A673 (cell line): ENCODE measurements at regions not wholly inside any gene's neighbourhood (a gene's known extent, or its start where the extent isn't known, plus 50 kb on each side); places are given as distances from the start of the nearest gene placed in this dataset.

ENCODE experiments used
- BruUV-seq: library from RNA; stranded (reverse); fragments of 400-500 nt; replicated peaks from 2 replicates; lab custom pipeline; 2021; lab: Mats Ljungman, UMichigan
- CTCF ChIA-PET: fragments of 300-600 bp; sonication (Branson Sonifier 250); formaldehyde crosslinking; loops from one replicate; lab custom pipeline; 2022; ENCODE audit warnings: antibody characterized with exemption; lab: Charles Lee
- POLR2A ChIA-PET: fragments of 300-600 bp; sonication (Branson Sonifier 250); formaldehyde crosslinking; loops from one replicate; lab custom pipeline; 2022; ENCODE audit warnings: antibody characterized with exemption; ENCODE audit not compliant: low non-redundant PET; lab: Charles Lee
- DNase-seq: peaks from one replicate; pipeline ENCODE4 v3.0.0-alpha.2; 2015; ENCODE audit warnings: low spot score
- H3K27ac ChIP-seq: fragments of 200-600 bp; sonication (generic); 2 replicates; pipeline ENCODE4 v1.5.1; 2016; ENCODE audit warnings: mixed run types, low read depth, mild to moderate bottlenecking, mixed read lengths, antibody characterized with exemption, low read length; ENCODE audit not compliant: poor library complexity, severe bottlenecking
- H3K27me3 ChIP-seq: fragments of 200-600 bp; sonication (generic); replicated peaks from 2 replicates; pipeline ENCODE4 v1.6.1; 2017; ENCODE audit warnings: mixed run types, low read depth, mild to moderate bottlenecking, mixed read lengths, antibody characterized with exemption, low read length; ENCODE audit not compliant: insufficient read depth, poor library complexity
- H3K36me3 ChIP-seq: fragments of 200-600 bp; sonication (generic); 2 replicates; pipeline ENCODE4 v1.6.1; 2016; ENCODE audit warnings: mixed run types, mild to moderate bottlenecking, mixed read lengths, antibody characterized with exemption, low read length; ENCODE audit not compliant: insufficient read depth, poor library complexity, severe bottlenecking
- H3K4me1 ChIP-seq: fragments of 200-600 bp; sonication (generic); 2 replicates; pipeline ENCODE4 v1.6.1; 2017; ENCODE audit warnings: mixed run types, mild to moderate bottlenecking, mixed read lengths, antibody characterized with exemption, low read length; ENCODE audit not compliant: insufficient read depth, poor library complexity, severe bottlenecking
- H3K4me3 ChIP-seq: fragments of 200-600 bp; sonication (generic); 2 replicates; pipeline ENCODE4 v1.5.1; 2016; ENCODE audit warnings: low read depth, mixed run types, mild to moderate bottlenecking, mixed read lengths, low read length; ENCODE audit not compliant: poor library complexity, severe bottlenecking
- H3K9me3 ChIP-seq: fragments of 200-600 bp; sonication (generic); 2 replicates; pipeline ENCODE4 v1.6.1; 2016; ENCODE audit warnings: mixed run types, low read depth, mild to moderate bottlenecking, mixed read lengths, antibody characterized with exemption, low read length; ENCODE audit not compliant: poor library complexity, severe bottlenecking
- CTCF ChIP-seq: fragments of 300-800, 200-600 bp; sonication (generic); conservative IDR thresholded peaks from 2 replicates; pipeline ENCODE4 v1.5.1; 2017; ENCODE audit warnings: low read depth, mild to moderate bottlenecking, antibody characterized with exemption, low read length, moderate library complexity, mixed read lengths
- EZH2 ChIP-seq: fragments of 200-600 bp; sonication (generic); IDR thresholded peaks from 2 replicates; pipeline ENCODE4 v1.6.1; 2017; ENCODE audit warnings: borderline replicate concordance, low read depth, mild to moderate bottlenecking, mixed read lengths, antibody characterized with exemption, low read length; ENCODE audit not compliant: poor library complexity, severe bottlenecking
- intact Hi-C: fragments of 100-400 bp; cut with micrococcal nuclease; formaldehyde crosslinking; loops from one replicate; pipeline ENCODE4 v1.10.0; 2022; ENCODE audit not compliant: unreplicated experiment

- Histone ChIP-seq H3K27ac (no peak overlapping the region), H3K4me3 (no peak overlapping the region), H3K4me1 (no peaks in the 10 kb centered on the region), H3K27me3 (peaks cover 8% of the 10 kb centered on the region), H3K36me3 (no peaks in the 10 kb centered on the region), H3K9me3 (no peaks in the 10 kb centered on the region)
- DNase-seq, result no peak
- POLR2A ChIA-PET, result no interaction called here
- CTCF ChIA-PET, result interaction anchor here (0.7 kb wide), 1 partner anchor 248 kb away, joined by 5 read pairs; no protein-coding TSS in a partner anchor
- no peak for TF ChIP-seq CTCF
- no peak for TF ChIP-seq EZH2
- intact Hi-C loops, result no loop called here
- BruUV-seq, result no TSS peak
Observed at GRCh38 chr16:52167328-52167727, 379.6 kb downstream of the TOX3 start.

DNA sequence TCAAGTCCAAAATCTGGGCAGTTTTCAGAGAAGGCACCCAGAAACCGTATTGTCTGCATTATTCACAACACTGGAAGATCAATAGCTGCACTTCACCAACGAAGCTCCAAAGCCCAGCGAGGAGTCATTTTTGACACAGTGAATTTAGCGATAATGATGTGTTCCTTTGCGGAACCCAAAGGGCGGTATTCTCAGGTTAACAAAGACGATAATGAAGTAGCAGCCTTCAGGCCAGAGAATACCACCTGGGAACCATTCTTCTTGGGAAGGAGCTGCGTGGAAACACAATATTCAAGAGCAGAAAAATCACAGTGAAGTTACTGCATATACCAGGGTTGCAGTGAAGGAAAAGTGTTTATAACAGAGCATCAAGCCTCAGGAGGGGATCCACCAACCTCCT, 381.0 kb downstream of the TOX3 start:
- no peak overlapping the region for H3K27ac ChIP-seq
- no peak overlapping the region for H3K4me3 ChIP-seq
- no peaks in the 10 kb centered on the region for H3K9me3 ChIP-seq
- TF ChIP-seq EZH2 (no peak), CTCF (no peak)
- intact Hi-C loops, result no loop called here
- H3K36me3 ChIP-seq, result no peaks in the 10 kb centered on the region
- no peak for DNase-seq
- BruUV-seq, result no TSS peak
- H3K4me1 ChIP-seq, result no peaks in the 10 kb centered on the region
- ChIA-PET CTCF (no interaction called here), POLR2A (no interaction called here)
- peaks cover 8% of the 10 kb centered on the region for H3K27me3 ChIP-seq

- no peak for DNase-seq
- intact Hi-C loops, result no loop called here
- no peak for TF ChIP-seq CTCF
- no peak for TF ChIP-seq EZH2
- H3K4me3 ChIP-seq, result no peak overlapping the region
- POLR2A ChIA-PET, result no interaction called here
- CTCF ChIA-PET, result no interaction called here
- H3K9me3 ChIP-seq, result no peaks in the 10 kb centered on the region
- H3K27me3 ChIP-seq, result no peaks in the 10 kb centered on the region
- H3K27ac ChIP-seq, result no peak overlapping the region
- BruUV-seq, result no TSS peak
- peaks cover 5% of the 10 kb centered on the region for H3K4me1 ChIP-seq
- no peaks in the 10 kb centered on the region for H3K36me3 ChIP-seq
Observed at GRCh38 chr16:52149003-52149402, 397.9 kb downstream of the TOX3 start.
